Liver (tissue), 8 donors: ENCODE measurements at regions not wholly inside any gene's neighbourhood (a gene's known extent, or its start where the extent isn't known, plus 50 kb on each side); places are given as distances from the start of the nearest gene placed in this dataset.

Experiments
- DNase-seq: peaks from one replicate; pipeline ENCODE4 v3.0.0-alpha.2; 2017; ENCODE audit warnings: low spot score
- H3K27ac ChIP-seq, 2 donors: one replicate each; pipeline ENCODE4 v1.7.0; 2013; ENCODE audit warnings: inconsistent platforms in 2 of 2, low read length in 2 of 2, control low read depth in 1 of 2, low read depth in 1 of 2, mild to moderate bottlenecking in 1 of 2
- H3K27me3 ChIP-seq, 4 donors: one replicate each; pipeline versions ENCODE4 v1.6.1 to v1.7.0; 2013; ENCODE audit warnings: low read length in 3 of 4, inconsistent platforms in 1 of 4, mild to moderate bottlenecking in 1 of 4, moderate library complexity in 1 of 4; ENCODE audit not compliant: control insufficient read depth in 4 of 4, insufficient read depth in 4 of 4
- H3K36me3 ChIP-seq, 4 donors: one replicate each; pipeline versions ENCODE4 v1.6.1 to v1.7.0; 2013; ENCODE audit warnings: low read length in 3 of 4, mild to moderate bottlenecking in 3 of 4, low read depth in 1 of 4, moderate library complexity in 1 of 4; ENCODE audit not compliant: control insufficient read depth in 4 of 4, insufficient read depth in 3 of 4
- H3K4me1 ChIP-seq, 4 donors: one replicate each; pipeline versions ENCODE4 v1.6.1 to v1.7.0; 2013; ENCODE audit warnings: low read length in 3 of 4, mild to moderate bottlenecking in 3 of 4, moderate library complexity in 1 of 4; ENCODE audit not compliant: control insufficient read depth in 4 of 4, insufficient read depth in 4 of 4
- H3K4me3 ChIP-seq, 3 donors: one replicate each; pipeline versions ENCODE4 v1.6.1 to v1.7.0; 2013; ENCODE audit warnings: low read length in 3 of 3, control low read depth in 1 of 3, low read depth in 1 of 3, mild to moderate bottlenecking in 1 of 3
- H3K9ac ChIP-seq, 2 donors: one replicate each; pipeline ENCODE4 v1.7.0; 2013; ENCODE audit warnings: low read length in 2 of 2, mild to moderate bottlenecking in 2 of 2, moderate library complexity in 2 of 2, control low read depth in 1 of 2, low read depth in 1 of 2
- H3K9me3 ChIP-seq, 4 donors: one replicate each; pipeline versions ENCODE4 v1.6.1 to v1.7.0; 2013; ENCODE audit warnings: low read length in 3 of 4; ENCODE audit not compliant: control insufficient read depth in 4 of 4
- ATF3 ChIP-seq: IDR thresholded peaks from 2 replicates; pipeline ENCODE4 v1.6.1; 2016; ENCODE audit warnings: antibody characterized with exemption
- CTCF ChIP-seq: fragments of 150-350 bp; IDR thresholded peaks from 2 replicates; pipeline ENCODE4 v1.5.1; 2017; ENCODE audit warnings: improper control_type of control experiment, low read depth, low read length; ENCODE audit not compliant: missing input control
- EGR1 ChIP-seq, 2 donors: IDR thresholded peaks; 2 replicates each; pipeline ENCODE4 v1.6.1; 2016 to 2018; ENCODE audit warnings: antibody characterized with exemption in 2 of 2, low read depth in 2 of 2
- FOXA1 ChIP-seq: IDR thresholded peaks from 2 replicates; pipeline ENCODE4 v1.6.1; 2016; ENCODE audit warnings: antibody characterized with exemption
- GABPA ChIP-seq, 2 donors: IDR thresholded peaks in 1 of 2; conservative IDR thresholded peaks in 1 of 2; 2 replicates each; pipeline ENCODE4 v1.6.1; 2016; ENCODE audit warnings: antibody characterized with exemption in 2 of 2, mild to moderate bottlenecking in 1 of 2, moderate library complexity in 1 of 2
- HNF4G ChIP-seq: IDR thresholded peaks from 2 replicates; pipeline ENCODE4 v1.6.1; 2016; ENCODE audit warnings: antibody characterized with exemption
- JUND ChIP-seq, 2 donors: IDR thresholded peaks; 2 replicates each; pipeline ENCODE4 v1.6.1; 2016; ENCODE audit warnings: antibody characterized with exemption in 2 of 2
- MAX ChIP-seq: IDR thresholded peaks from 2 replicates; pipeline ENCODE4 v1.6.1; 2016; ENCODE audit warnings: antibody characterized with exemption
- NR2F2 ChIP-seq: IDR thresholded peaks from 2 replicates; pipeline ENCODE4 v1.6.1; 2016; ENCODE audit warnings: antibody characterized with exemption
- RAD21 ChIP-seq, 2 donors: IDR thresholded peaks; 2 replicates each; pipeline ENCODE4 v1.6.1; 2016; ENCODE audit warnings: antibody characterized with exemption in 2 of 2, mild to moderate bottlenecking in 2 of 2
- REST ChIP-seq: IDR thresholded peaks from 2 replicates; pipeline ENCODE4 v1.6.1; 2016; ENCODE audit warnings: antibody characterized with exemption, mild to moderate bottlenecking
- RXRA ChIP-seq, 2 donors: IDR thresholded peaks; 2 replicates each; pipeline ENCODE4 v1.6.1; 2017 to 2018; ENCODE audit warnings: antibody characterized with exemption in 2 of 2, mild to moderate bottlenecking in 1 of 2
- SP1 ChIP-seq: IDR thresholded peaks from 2 replicates; pipeline ENCODE4 v1.6.1; 2018; ENCODE audit warnings: antibody characterized with exemption, mild to moderate bottlenecking
- TAF1 ChIP-seq: conservative IDR thresholded peaks from 2 replicates; pipeline ENCODE4 v1.6.1; 2016; ENCODE audit warnings: antibody characterized with exemption, mild to moderate bottlenecking
- YY1 ChIP-seq: IDR thresholded peaks from 2 replicates; pipeline ENCODE4 v1.6.1; 2016; ENCODE audit warnings: antibody characterized with exemption, mild to moderate bottlenecking
- ZBTB33 ChIP-seq: IDR thresholded peaks from 2 replicates; pipeline ENCODE4 v1.6.1; 2016; ENCODE audit warnings: antibody characterized with exemption
- WGBS: extraction: QIAGEN DNeasy Blood & Tissue Kit; methylation state at CpG from one replicate; pipeline ENCODE4 v1.1.7; 2013; 5-methylcytosine and 5-hydroxymethylcytosine counted together
- donor health status: healthy.
- donor health status: healthy.
- donor health status: healthy.
- donor health status: healthy.
- donor health status: healthy.

GRCh38 chr4:123835831-123836590, 439.4 kb downstream of the SPRY1 start:
- no peaks in the 10 kb centered on the region for H3K27me3 ChIP-seq
- no peak overlapping the region for H3K4me3 ChIP-seq
- no peaks in the 10 kb centered on the region for H3K9me3 ChIP-seq
- H3K27ac ChIP-seq = no peak overlapping the region
- no peak overlapping the region for H3K9ac ChIP-seq
- 79% methylated on average over 4 of the region's 4 CpGs for WGBS
- H3K4me1 ChIP-seq = no peaks in the 10 kb centered on the region
- TF ChIP-seq ATF3 (no peak), EGR1 (IDR thresholded peaks at IDR 0.05; ENCODE audit: low read depth in 2 of 2) (no peak), NR2F2 (no peak), HNF4G (no peak), JUND (IDR thresholded peaks at IDR 0.05) (no peak), SP1 (no peak), MAX (no peak), TAF1 (no peak), RXRA (IDR thresholded peaks at IDR 0.05) (no peak), ZBTB33 (no peak), CTCF (no peak), GABPA (IDR thresholded peaks at IDR 0.05 in 1 of 2, conservative IDR thresholded peaks at IDR 0.05 in 1 of 2) (no peak), FOXA1 (no peak), YY1 (no peak), REST (no peak), RAD21 (IDR thresholded peaks at IDR 0.05) (no peak)
- DNase-seq = no peak
- H3K36me3 ChIP-seq = no peaks in the 10 kb centered on the region
